H1 (cell line): ENCODE measurements at regions not wholly inside any gene's neighbourhood (a gene's known extent, or its start where the extent isn't known, plus 50 kb on each side); places are given as distances from the start of the nearest gene placed in this dataset.

ENCODE experiments used
- CTCF ChIA-PET: fragments of 300-600 bp; sonication (Branson Sonifier 250); formaldehyde crosslinking; loops from one replicate; lab custom pipeline; 2021; ENCODE audit not compliant: partially characterized antibody; lab: Charles Lee
- POLR2A ChIA-PET: fragments of 300-600 bp; sonication (Branson Sonifier 250); formaldehyde crosslinking; loops from one replicate; lab custom pipeline; 2021; ENCODE audit warnings: inconsistent platforms; ENCODE audit not compliant: partially characterized antibody; lab: Charles Lee
- DNase-seq, 2 experiments: peaks; one replicate each; pipeline versions ENCODE4 v3.0.0 to v3.0.0-alpha.2; 2010 to 2022; ENCODE audit warnings: low spot score in 2 of 2, low read depth in 1 of 2, mixed read lengths in 1 of 2
- FAIRE-seq: peaks from 2 replicates; lab custom pipeline; 2011; peaks lifted over from hg19 to GRCh38; lab: Jason Lieb, UNC
- H2AFZ ChIP-seq: 2 replicates; pipeline ENCODE4 v1.8.1; 2012; ENCODE audit warnings: low read length, inconsistent platforms
- H2AK5ac ChIP-seq: 2 replicates; pipeline ENCODE4 v1.6.1; 2013; ENCODE audit warnings: low read depth, low read length
- H2BK120ac ChIP-seq: replicated peaks from 2 replicates; pipeline ENCODE3; 2013; ENCODE audit warnings: low read depth, low read length, inconsistent platforms
- H2BK12ac ChIP-seq: 2 replicates; pipeline ENCODE4 v1.6.1; 2013; ENCODE audit warnings: low read depth, low read length
- H2BK15ac ChIP-seq: 2 replicates; pipeline ENCODE4 v1.6.1; 2013; ENCODE audit warnings: low read length
- H2BK20ac ChIP-seq: 2 replicates; pipeline ENCODE4 v1.6.1; 2013; ENCODE audit warnings: low read length
- H2BK5ac ChIP-seq: 2 replicates; pipeline ENCODE4 v1.6.1; 2013; ENCODE audit warnings: low read depth, low read length
- H3K14ac ChIP-seq: 2 replicates; pipeline ENCODE4 v1.6.1; 2013; ENCODE audit warnings: inconsistent platforms; ENCODE audit not compliant: insufficient read length
- H3K18ac ChIP-seq: 2 replicates; pipeline ENCODE4 v1.6.1; 2013; ENCODE audit warnings: low read length; ENCODE audit errors: extremely low read depth
- H3K23ac ChIP-seq: 2 replicates; pipeline ENCODE4 v1.6.1; 2013; ENCODE audit warnings: inconsistent platforms; ENCODE audit not compliant: insufficient read length
- H3K23me2 ChIP-seq: 2 replicates; pipeline ENCODE4 v1.6.1; 2013; ENCODE audit warnings: low read depth, low read length
- H3K27ac ChIP-seq: 2 replicates; pipeline ENCODE4 v1.6.1; 2011; ENCODE audit warnings: low read depth, low read length, inconsistent platforms
- H3K27me3 ChIP-seq, 4 experiments: replicated peaks in 1 of 4; 1 replicate in 1 of 4; 2 replicates in 3 of 4; pipeline versions ENCODE4 v1.6.1 to v1.8.1; 2011 to 2013; ENCODE audit warnings: low read length in 3 of 4, mild to moderate bottlenecking in 3 of 4, inconsistent platforms in 2 of 4, mixed read lengths in 2 of 4, moderate library complexity in 1 of 4; ENCODE audit not compliant: control insufficient read depth in 3 of 4, insufficient read depth in 3 of 4; ENCODE audit errors: extremely low read depth in 1 of 4
- H3K36me3 ChIP-seq, 4 experiments: 2 replicates each; pipeline versions ENCODE4 v1.6.1 to v1.8.1; 2011 to 2013; ENCODE audit warnings: mild to moderate bottlenecking in 4 of 4, low read length in 3 of 4, moderate library complexity in 2 of 4, control low read depth in 1 of 4, inconsistent platforms in 1 of 4; ENCODE audit not compliant: insufficient read depth in 4 of 4, control insufficient read depth in 2 of 4
- H3K4ac ChIP-seq: replicated peaks from 2 replicates; pipeline ENCODE3; 2013; ENCODE audit warnings: low read length, low read depth, mixed read lengths, inconsistent platforms; ENCODE audit not compliant: insufficient read length
- H3K4me1 ChIP-seq, 4 experiments: replicated peaks in 1 of 4; 1 replicate in 1 of 4; 2 replicates in 3 of 4; pipeline versions ENCODE4 v1.6.1 to v1.8.1; 2011 to 2013; ENCODE audit warnings: low read length in 3 of 4, inconsistent platforms in 2 of 4, mixed read lengths in 1 of 4; ENCODE audit not compliant: insufficient read depth in 4 of 4, control insufficient read depth in 3 of 4
- H3K4me2 ChIP-seq, 2 experiments: 2 replicates each; pipeline versions ENCODE4 v1.6.1 to v1.8.1; 2011 to 2013; ENCODE audit warnings: low read depth in 2 of 2, low read length in 2 of 2, control low read depth in 1 of 2, inconsistent platforms in 1 of 2, mild to moderate bottlenecking in 1 of 2; ENCODE audit not compliant: insufficient read depth in 1 of 2
- H3K4me3 ChIP-seq, 4 experiments: fragments of 200-600, 300-600 bp in 1 of 4; sonication (generic), shearing (Covaris generic), sonication (Bioruptor Twin) in 1 of 4; 2 replicates each; pipeline versions ENCODE4 v1.5.1 to v1.8.1; 2011 to 2016; ENCODE audit warnings: low read length in 4 of 4, low read depth in 3 of 4, control low read depth in 2 of 4, inconsistent platforms in 2 of 4, mild to moderate bottlenecking in 2 of 4, mixed read lengths in 1 of 4, moderate library complexity in 1 of 4; ENCODE audit not compliant: insufficient read depth in 2 of 4; ENCODE audit errors: extremely low read depth in 1 of 4
- H3K56ac ChIP-seq: replicated peaks from 2 replicates; pipeline ENCODE3; 2013; ENCODE audit warnings: low read depth, mild to moderate bottlenecking, mixed read lengths, low read length, inconsistent platforms; ENCODE audit not compliant: insufficient read length
- H3K79me1 ChIP-seq: 2 replicates; pipeline ENCODE4 v1.6.1; 2013; ENCODE audit warnings: low read depth, low read length, control low read depth
- H3K79me2 ChIP-seq, 2 experiments: 2 replicates each; pipeline versions ENCODE4 v1.6.1 to v1.8.1; 2012 to 2013; ENCODE audit warnings: low read length in 2 of 2, mild to moderate bottlenecking in 2 of 2, inconsistent platforms in 1 of 2; ENCODE audit not compliant: insufficient read depth in 2 of 2, control insufficient read depth in 1 of 2
- H3K9ac ChIP-seq, 4 experiments: replicated peaks in 1 of 4; 1 replicate in 1 of 4; 2 replicates in 3 of 4; pipeline versions ENCODE4 v1.6.1 to v1.8.1; 2011 to 2013; ENCODE audit warnings: low read depth in 3 of 4, low read length in 3 of 4, control low read depth in 2 of 4, mild to moderate bottlenecking in 2 of 4, moderate library complexity in 2 of 4, inconsistent platforms in 1 of 4; ENCODE audit errors: extremely low read depth in 1 of 4
- H3K9me3 ChIP-seq, 2 experiments: 2 replicates each; pipeline versions ENCODE4 v1.6.1 to v1.8.1; 2012 to 2013; ENCODE audit warnings: mild to moderate bottlenecking in 2 of 2, moderate library complexity in 2 of 2, control low read depth in 1 of 2, inconsistent platforms in 1 of 2, low read depth in 1 of 2, low read length in 1 of 2, mixed read lengths in 1 of 2; ENCODE audit not compliant: insufficient read depth in 2 of 2
- H4K20me1 ChIP-seq, 2 experiments: replicated peaks in 1 of 2; 2 replicates each; pipeline versions ENCODE3 to v1.8.1; 2011 to 2013; ENCODE audit warnings: inconsistent platforms in 2 of 2, low read length in 2 of 2, mild to moderate bottlenecking in 1 of 2; ENCODE audit not compliant: insufficient read depth in 2 of 2, control insufficient read depth in 1 of 2
- H4K5ac ChIP-seq: 2 replicates; pipeline ENCODE4 v1.6.1; 2013; ENCODE audit warnings: low read length, low read depth, mixed read lengths, inconsistent platforms; ENCODE audit not compliant: insufficient read length
- H4K8ac ChIP-seq: 2 replicates; pipeline ENCODE4 v1.8.0; 2013; ENCODE audit warnings: mild to moderate bottlenecking, moderate library complexity, low read length, inconsistent platforms; ENCODE audit not compliant: insufficient read depth; ENCODE audit errors: extremely low read depth
- H4K91ac ChIP-seq: replicated peaks from 2 replicates; pipeline ENCODE3; 2013; ENCODE audit warnings: low read length, mixed read lengths, inconsistent platforms; ENCODE audit not compliant: insufficient read length
- BACH1 ChIP-seq: IDR thresholded peaks from 2 replicates; pipeline ENCODE4 v1.6.1; 2012; ENCODE audit warnings: low read length, improper control_type of control experiment
- CEBPB ChIP-seq: IDR thresholded peaks from 2 replicates; pipeline ENCODE4 v1.6.1; 2012; ENCODE audit warnings: low read depth, low read length
- EZH2 ChIP-seq: fragments of 200-600 bp; sonication (generic); IDR thresholded peaks from 2 replicates; pipeline ENCODE4 v1.7.1; 2012; ENCODE audit warnings: low read depth, mild to moderate bottlenecking, moderate library complexity, low read length, inconsistent platforms; ENCODE audit not compliant: severe bottlenecking
- FOSL1 ChIP-seq: IDR thresholded peaks from 2 replicates; pipeline ENCODE4 v1.6.1; 2011; ENCODE audit warnings: mild to moderate bottlenecking, low read depth, low read length, moderate library complexity; ENCODE audit not compliant: insufficient read depth
- HDAC2 ChIP-seq, 2 experiments: fragments of 300-600 bp in 1 of 2; sonication (generic) in 1 of 2; IDR thresholded peaks; 2 replicates each; pipeline ENCODE4 v1.6.1; 2011 to 2012; ENCODE audit warnings: low read depth in 2 of 2, low read length in 2 of 2, mild to moderate bottlenecking in 2 of 2, moderate library complexity in 2 of 2, borderline replicate concordance in 1 of 2, inconsistent platforms in 1 of 2
- JUND ChIP-seq: IDR thresholded peaks from 2 replicates; pipeline ENCODE4 v1.6.1; 2011; ENCODE audit warnings: mild to moderate bottlenecking, improper control_type of control experiment, low read length
- KDM4A ChIP-seq: IDR thresholded peaks from one replicate; pipeline ENCODE4 v1.7.1; 2012; ENCODE audit warnings: low read depth, mild to moderate bottlenecking, moderate library complexity, low read length, inconsistent platforms; ENCODE audit not compliant: severe bottlenecking
- KDM5A ChIP-seq: fragments of 200-600 bp; IDR thresholded peaks from 2 replicates; pipeline ENCODE4 v1.7.1; 2012; ENCODE audit warnings: mild to moderate bottlenecking, low read length, inconsistent platforms, mixed read lengths
- MAX ChIP-seq: IDR thresholded peaks from 2 replicates; pipeline ENCODE4 v1.6.1; 2012; ENCODE audit warnings: inconsistent platforms
- POU5F1 ChIP-seq: IDR thresholded peaks from 2 replicates; pipeline ENCODE4 v1.6.1; 2011; ENCODE audit warnings: low read depth, mild to moderate bottlenecking, low read length, moderate library complexity
- RBBP5 ChIP-seq: IDR thresholded peaks from 2 replicates; pipeline ENCODE4 v1.7.1; 2012; ENCODE audit warnings: low read depth, mild to moderate bottlenecking, inconsistent platforms, low read length, moderate library complexity, borderline replicate concordance
- SIRT6 ChIP-seq: IDR thresholded peaks from one replicate; pipeline ENCODE4 v1.7.1; 2012; ENCODE audit warnings: low read length, inconsistent platforms
- SP2 ChIP-seq: IDR thresholded peaks from 2 replicates; pipeline ENCODE4 v1.6.1; 2012; ENCODE audit warnings: mild to moderate bottlenecking, low read length, inconsistent platforms
- TAF1 ChIP-seq: IDR thresholded peaks from 2 replicates; pipeline ENCODE4 v1.6.1; 2011; ENCODE audit warnings: mild to moderate bottlenecking, low read depth, low read length
- WGBS, 2 experiments: shearing (Covaris generic) in 1 of 2; methylation state at CpG; one replicate each; pipeline versions ENCODE4 v1.1.6 to v1.1.7; 2013 to 2015; ENCODE audit warnings: low lambda C conversion rate in 2 of 2, mixed read lengths in 2 of 2, inconsistent platforms in 1 of 2, low coverage in 1 of 2, missing lambda C conversion rate in 1 of 2; ENCODE audit not compliant: insufficient replicate concordance in 2 of 2, insufficient coverage in 1 of 2, insufficient read length in 1 of 2; ENCODE audit errors: extremely low coverage in 1 of 2, missing lambda C conversion rate in 1 of 2; 5-methylcytosine and 5-hydroxymethylcytosine counted together

- no peaks in the 10 kb centered on the region for H3K27me3 ChIP-seq
- no peak overlapping the region for H4K91ac ChIP-seq
- peaks cover 6 to 29% of the 10 kb centered on the region in 2 experiments for H4K20me1 ChIP-seq
- no peak overlapping the region for H4K8ac ChIP-seq
- POLR2A ChIA-PET = interaction anchor here (0.6 to 1.0 kb wide), 2 partner anchors 14 to 42 kb away, joined by 3 read pairs; no protein-coding TSS in a partner anchor
- no peaks in the 10 kb centered on the region for H3K9me3 ChIP-seq
- no peak overlapping the region for H2BK5ac ChIP-seq
- DNase-seq = no peak
- H3K56ac ChIP-seq = no peak overlapping the region
- no peak overlapping the region for H3K4ac ChIP-seq
- H3K23ac ChIP-seq = no peak overlapping the region
- peaks cover 0 to 11% of the 10 kb centered on the region in 2 experiments; a peak in 1 of 4 replicates for H3K79me2 ChIP-seq
- no peak overlapping the region for H3K27ac ChIP-seq
- H2BK15ac ChIP-seq = no peak overlapping the region
- WGBS, 2 experiments = 87% methylated on average over 9 of the region's 9 CpGs; no CpG with 5 or more reads in 1 of the 2 experiments
- H3K23me2 ChIP-seq = no peaks in the 10 kb centered on the region
- no peak overlapping the region for H4K5ac ChIP-seq
- H2BK12ac ChIP-seq = no peak overlapping the region
- no peak overlapping the region for H2AFZ ChIP-seq
- no peak for FAIRE-seq
- H3K79me1 ChIP-seq = no peaks in the 10 kb centered on the region; the same call in none of the 2 replicates
- H3K4me1 ChIP-seq = peaks cover 0 to 3% (median 0%) of the 10 kb centered on the region in 4 experiments; a peak in 1 of 7 replicates
- no peak overlapping the region for H2AK5ac ChIP-seq
- CTCF ChIA-PET = interaction anchor here (0.6 to 2.0 kb wide), 9 partner anchors 13 to 463 kb away, joined by 3 to 9 read pairs (median 4); no protein-coding TSS in a partner anchor
- H3K14ac ChIP-seq = no peak overlapping the region
- H3K4me2 ChIP-seq = no peak overlapping the region
- no peak overlapping the region for H3K18ac ChIP-seq
- peaks cover 0 to 2% (median 0%) of the 10 kb centered on the region in 4 experiments; a peak in 2 of 8 replicates for H3K36me3 ChIP-seq
- no peak overlapping the region for H2BK20ac ChIP-seq
- no peak overlapping the region for H3K4me3 ChIP-seq
- H2BK120ac ChIP-seq = no peak overlapping the region
- H3K9ac ChIP-seq = no peak overlapping the region
- TF ChIP-seq SP2 (no peak), FOSL1 (no peak), SIRT6 (no peak), JUND (no peak), KDM4A (no peak), RBBP5 (no peak), CEBPB (no peak), HDAC2 (IDR thresholded peaks at IDR 0.05; ENCODE audit: borderline replicate concordance in 1 of 2, low read depth in 2 of 2, low read length in 2 of 2) (no peak), EZH2 (no peak), TAF1 (no peak), KDM5A (no peak), MAX (no peak), POU5F1 (no peak), BACH1 (no peak)
These were observed 205.1 kb downstream of the GLI2 start for GRCh38 chr2:120940726-120941256.
